PC-9 (cell line): ENCODE measurements at regions not wholly inside any gene's neighbourhood (a gene's known extent, or its start where the extent isn't known, plus 50 kb on each side); places are given as distances from the start of the nearest gene placed in this dataset.

ENCODE experiments used
- EZH2 ChIP-seq: fragments of 200-600 bp; sonication (generic); IDR thresholded peaks from 2 replicates; pipeline ENCODE4 v1.8.0; 2017; ENCODE audit warnings: antibody characterized with exemption, low read depth
- TF ChIP-seq, protein P1 (sequence below): fragments of 200-600 bp; sonication (generic); conservative IDR thresholded peaks from 2 replicates; pipeline ENCODE4 v1.6.1; 2017; ENCODE audit warnings: mixed run types, antibody characterized with exemption, mild to moderate bottlenecking, moderate library complexity

DNA sequence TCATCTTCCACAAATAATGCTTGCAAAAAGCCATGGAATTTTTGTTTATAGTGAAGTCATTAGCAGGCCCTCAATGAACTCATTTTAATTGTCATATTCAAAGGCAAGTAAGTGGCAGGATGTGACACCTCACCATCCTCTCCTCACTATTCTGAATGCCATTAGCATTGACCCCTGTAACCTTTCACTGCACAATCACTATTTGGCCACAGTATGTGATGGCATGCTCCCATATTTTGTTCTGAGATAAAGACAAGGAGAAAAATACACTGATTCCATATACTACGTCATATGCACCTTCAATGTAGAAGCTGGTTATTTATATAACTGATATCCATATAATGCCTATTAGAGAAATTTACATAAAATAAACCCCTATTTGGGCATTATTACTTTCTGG is 1443.2 kb downstream of the SUCLG1 start:
- TF ChIP-seq, protein P1, sequence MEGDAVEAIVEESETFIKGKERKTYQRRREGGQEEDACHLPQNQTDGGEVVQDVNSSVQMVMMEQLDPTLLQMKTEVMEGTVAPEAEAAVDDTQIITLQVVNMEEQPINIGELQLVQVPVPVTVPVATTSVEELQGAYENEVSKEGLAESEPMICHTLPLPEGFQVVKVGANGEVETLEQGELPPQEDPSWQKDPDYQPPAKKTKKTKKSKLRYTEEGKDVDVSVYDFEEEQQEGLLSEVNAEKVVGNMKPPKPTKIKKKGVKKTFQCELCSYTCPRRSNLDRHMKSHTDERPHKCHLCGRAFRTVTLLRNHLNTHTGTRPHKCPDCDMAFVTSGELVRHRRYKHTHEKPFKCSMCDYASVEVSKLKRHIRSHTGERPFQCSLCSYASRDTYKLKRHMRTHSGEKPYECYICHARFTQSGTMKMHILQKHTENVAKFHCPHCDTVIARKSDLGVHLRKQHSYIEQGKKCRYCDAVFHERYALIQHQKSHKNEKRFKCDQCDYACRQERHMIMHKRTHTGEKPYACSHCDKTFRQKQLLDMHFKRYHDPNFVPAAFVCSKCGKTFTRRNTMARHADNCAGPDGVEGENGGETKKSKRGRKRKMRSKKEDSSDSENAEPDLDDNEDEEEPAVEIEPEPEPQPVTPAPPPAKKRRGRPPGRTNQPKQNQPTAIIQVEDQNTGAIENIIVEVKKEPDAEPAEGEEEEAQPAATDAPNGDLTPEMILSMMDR = no peak
- no peak for TF ChIP-seq EZH2
